T-helper 2 cell treated with Interferon-gamma antibody and Interleukin-4, amounts not matched to agents 5 μg/mL and 100 μg/mL, for 36 hours (primary cell): ENCODE measurements at regions not wholly inside any gene's neighbourhood (a gene's known extent, or its start where the extent isn't known, plus 50 kb on each side); places are given as distances from the start of the nearest gene placed in this dataset.

Experiments used
- DNase-seq: peaks from one replicate; pipeline ENCODE4 v3.0.0; 2021; ENCODE audit warnings: low spot score
- H3K27ac Mint-ChIP-seq: one replicate; pipeline ENCODE4 v1.8.0; 2021; ENCODE audit warnings: mild to moderate bottlenecking, mixed read lengths
- H3K27me3 Mint-ChIP-seq: one replicate; pipeline ENCODE4 v1.8.0; 2021; ENCODE audit warnings: low read depth, mixed read lengths
- H3K36me3 Mint-ChIP-seq: one replicate; pipeline ENCODE4 v1.8.0; 2021; ENCODE audit warnings: low read depth, mixed read lengths
- H3K4me1 Mint-ChIP-seq: one replicate; pipeline ENCODE4 v1.8.0; 2021; ENCODE audit warnings: low read depth, mixed read lengths
- H3K4me3 Mint-ChIP-seq: one replicate; pipeline ENCODE4 v1.8.0; 2022; ENCODE audit warnings: mild to moderate bottlenecking, moderate library complexity, mixed read lengths
- H3K9me3 Mint-ChIP-seq: one replicate; pipeline ENCODE4 v1.8.0; 2021; ENCODE audit warnings: mixed read lengths

DNA sequence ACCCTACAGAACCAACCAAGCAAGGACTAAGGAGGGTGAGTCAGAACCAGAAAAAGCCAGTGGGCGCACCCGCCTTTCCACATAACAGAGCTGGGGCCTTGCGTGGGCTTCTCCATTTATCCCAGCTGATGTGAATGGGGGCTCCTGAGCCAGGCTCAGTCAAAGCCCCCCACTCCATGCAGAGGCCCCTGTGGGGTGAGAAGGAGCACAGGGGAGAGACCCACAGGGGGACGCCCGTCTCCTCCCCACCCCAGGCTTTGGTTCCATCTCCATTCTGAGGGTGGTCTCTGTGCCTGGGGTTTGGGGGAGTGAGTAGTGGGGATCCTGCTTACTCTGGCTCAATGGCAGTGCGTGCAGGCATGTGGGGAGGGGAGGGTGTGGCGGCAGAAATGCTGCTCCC, 210.1 kb upstream of the TNRC6C start:
- H3K27me3 Mint-ChIP-seq: peaks cover 7% of the 10 kb centered on the region
- no peak overlapping the region for H3K4me3 Mint-ChIP-seq
- H3K36me3 Mint-ChIP-seq: no peaks in the 10 kb centered on the region
- DNase-seq: no peak
- no peaks in the 10 kb centered on the region for H3K9me3 Mint-ChIP-seq
- no peaks in the 10 kb centered on the region for H3K4me1 Mint-ChIP-seq
- no peak overlapping the region for H3K27ac Mint-ChIP-seq

- H3K27me3 Mint-ChIP-seq: peaks cover 7% of the 10 kb centered on the region
- H3K36me3 Mint-ChIP-seq: no peaks in the 10 kb centered on the region
- no peak overlapping the region for H3K4me3 Mint-ChIP-seq
- H3K9me3 Mint-ChIP-seq: no peaks in the 10 kb centered on the region
- no peak for DNase-seq
- no peaks in the 10 kb centered on the region for H3K4me1 Mint-ChIP-seq
- no peak overlapping the region for H3K27ac Mint-ChIP-seq
These were observed 209.2 kb upstream of the TNRC6C start for GRCh38 chr17:77749321-77749751.

DNA sequence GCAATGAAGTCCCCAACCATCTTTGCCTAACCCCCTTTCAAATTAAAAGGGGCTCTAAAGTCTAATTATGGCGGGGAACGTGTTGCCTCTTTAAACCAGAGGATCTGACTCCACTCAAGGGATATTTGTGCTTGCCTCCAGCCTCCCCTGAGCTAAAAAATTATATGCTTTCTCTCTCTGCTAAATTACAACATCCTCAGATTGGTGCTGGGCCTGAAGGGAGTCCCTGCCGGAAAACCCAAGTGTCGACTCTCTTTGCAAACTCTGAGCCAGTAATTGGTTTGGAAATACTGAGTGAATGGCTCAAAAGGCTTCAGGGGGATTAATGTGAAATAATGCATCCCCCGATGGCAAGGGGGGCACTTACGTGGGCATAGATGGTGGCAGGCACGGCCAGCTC, 208.5 kb upstream of the TNRC6C start:
- Mint-ChIP-seq H3K36me3 (no peaks in the 10 kb centered on the region), H3K4me1 (no peaks in the 10 kb centered on the region), H3K27ac (no peak overlapping the region), H3K27me3 (peaks cover 7% of the 10 kb centered on the region), H3K4me3 (no peak overlapping the region), H3K9me3 (no peaks in the 10 kb centered on the region)
- no peak for DNase-seq

DNA sequence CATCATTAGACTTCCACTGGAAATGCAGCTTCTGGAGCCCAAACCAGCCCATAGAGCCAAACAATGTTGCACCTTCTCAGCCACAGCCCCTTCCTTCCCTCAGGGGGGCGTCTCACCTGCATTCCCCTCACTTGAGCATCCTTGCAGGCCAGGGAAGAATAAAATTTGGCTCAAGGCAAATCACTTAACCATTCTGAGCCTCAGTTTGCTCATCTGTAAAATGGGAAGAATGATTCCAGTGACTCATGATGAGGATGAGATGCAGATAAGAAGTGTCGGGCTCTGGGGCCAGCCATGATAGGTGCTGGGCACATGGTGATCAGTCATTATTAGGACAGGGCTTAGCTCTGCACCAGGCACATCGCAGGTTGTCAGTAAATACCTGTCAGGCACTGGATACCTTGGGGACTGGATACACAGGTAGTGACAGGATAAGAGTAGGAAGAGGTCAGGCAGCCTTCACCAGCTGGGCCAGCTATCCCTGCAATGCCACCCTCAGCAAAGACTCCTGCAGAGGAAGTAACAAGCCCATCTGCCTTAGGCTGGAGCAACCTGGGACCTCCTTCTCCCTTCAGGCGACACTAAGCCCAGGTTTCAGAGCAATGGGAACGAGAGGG, 208.0 kb upstream of the TNRC6C start:
- Mint-ChIP-seq H3K36me3 (no peaks in the 10 kb centered on the region), H3K27ac (no peak overlapping the region), H3K4me3 (no peak overlapping the region), H3K27me3 (peaks cover 7% of the 10 kb centered on the region), H3K9me3 (no peaks in the 10 kb centered on the region), H3K4me1 (no peaks in the 10 kb centered on the region)
- DNase-seq: no peak

- Mint-ChIP-seq H3K9me3 (no peaks in the 10 kb centered on the region), H3K27me3 (peaks cover 7% of the 10 kb centered on the region), H3K36me3 (no peaks in the 10 kb centered on the region), H3K4me3 (no peak overlapping the region), H3K4me1 (no peaks in the 10 kb centered on the region), H3K27ac (no peak overlapping the region)
- no peak for DNase-seq
These were observed 205.3 kb upstream of the TNRC6C start for GRCh38 chr17:77753246-77753645.

GRCh38 chr17:77753691-77754245, 204.7 kb upstream of the TNRC6C start:
- Mint-ChIP-seq H3K4me1 (no peaks in the 10 kb centered on the region), H3K27ac (no peak overlapping the region), H3K27me3 (peaks cover 7% of the 10 kb centered on the region), H3K9me3 (no peaks in the 10 kb centered on the region), H3K36me3 (no peaks in the 10 kb centered on the region), H3K4me3 (no peak overlapping the region)
- no peak for DNase-seq

- H3K9me3 Mint-ChIP-seq: no peaks in the 10 kb centered on the region
- H3K4me1 Mint-ChIP-seq: no peaks in the 10 kb centered on the region
- no peak for DNase-seq
- no peaks in the 10 kb centered on the region for H3K36me3 Mint-ChIP-seq
- peaks cover 5% of the 10 kb centered on the region for H3K27me3 Mint-ChIP-seq
- no peak overlapping the region for H3K4me3 Mint-ChIP-seq
- no peak overlapping the region for H3K27ac Mint-ChIP-seq
These were observed 203.5 kb upstream of the TNRC6C start for GRCh38 chr17:77754956-77755355.

DNA sequence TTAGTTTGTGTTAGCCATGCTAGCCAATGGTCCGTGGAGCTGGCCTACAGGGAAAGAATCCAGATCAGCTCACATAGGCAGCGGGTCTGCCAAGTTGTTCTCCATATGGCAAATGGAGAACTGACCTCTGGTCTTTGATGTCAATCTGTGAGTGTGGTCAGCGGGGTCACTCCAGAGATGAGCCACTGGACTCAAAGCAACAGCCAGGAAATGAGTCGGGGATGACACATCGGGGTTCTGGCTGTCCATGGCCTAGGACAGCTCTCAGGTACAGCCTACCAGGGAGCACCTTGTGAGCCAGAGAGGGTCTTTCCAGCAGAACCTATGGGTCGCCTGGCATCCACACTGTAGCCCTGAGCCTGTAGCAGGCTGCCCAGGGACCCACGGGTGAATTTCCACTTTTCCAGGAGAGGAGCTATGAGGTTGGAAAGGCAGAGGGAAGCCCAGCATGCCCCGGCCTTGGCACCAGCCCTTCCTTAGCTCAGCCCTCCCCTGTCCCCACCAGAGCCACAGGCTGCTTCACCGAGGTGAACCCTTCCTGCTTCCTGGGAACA, 203.0 kb upstream of the TNRC6C start:
- Mint-ChIP-seq H3K9me3 (no peaks in the 10 kb centered on the region), H3K4me3 (no peak overlapping the region), H3K27me3 (peaks cover 2% of the 10 kb centered on the region), H3K27ac (no peak overlapping the region), H3K36me3 (no peaks in the 10 kb centered on the region), H3K4me1 (no peaks in the 10 kb centered on the region)
- no peak for DNase-seq

DNA sequence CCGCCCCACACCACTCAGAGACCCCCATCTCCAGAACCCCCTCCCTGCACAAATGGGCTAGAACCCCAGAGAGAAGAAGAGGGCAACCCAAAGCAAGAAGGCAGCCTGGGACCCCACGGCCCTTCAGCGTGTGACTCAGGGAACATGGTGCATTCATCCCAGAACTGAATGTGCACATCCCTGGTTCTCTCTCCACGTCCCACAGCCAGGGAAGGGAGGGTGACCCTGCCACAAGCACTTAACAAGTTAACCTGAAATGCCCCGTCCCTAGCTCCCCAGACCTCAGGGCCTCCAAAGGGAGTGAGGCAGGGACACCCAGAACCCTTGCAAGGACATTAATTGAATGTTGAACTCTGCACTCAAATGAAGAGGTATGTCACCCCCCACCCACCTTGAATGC, 202.5 kb upstream of the TNRC6C start:
- Mint-ChIP-seq H3K27me3 (no peaks in the 10 kb centered on the region), H3K27ac (no peak overlapping the region), H3K36me3 (no peaks in the 10 kb centered on the region), H3K4me3 (no peak overlapping the region), H3K4me1 (no peaks in the 10 kb centered on the region), H3K9me3 (no peaks in the 10 kb centered on the region)
- DNase-seq: no peak

DNA sequence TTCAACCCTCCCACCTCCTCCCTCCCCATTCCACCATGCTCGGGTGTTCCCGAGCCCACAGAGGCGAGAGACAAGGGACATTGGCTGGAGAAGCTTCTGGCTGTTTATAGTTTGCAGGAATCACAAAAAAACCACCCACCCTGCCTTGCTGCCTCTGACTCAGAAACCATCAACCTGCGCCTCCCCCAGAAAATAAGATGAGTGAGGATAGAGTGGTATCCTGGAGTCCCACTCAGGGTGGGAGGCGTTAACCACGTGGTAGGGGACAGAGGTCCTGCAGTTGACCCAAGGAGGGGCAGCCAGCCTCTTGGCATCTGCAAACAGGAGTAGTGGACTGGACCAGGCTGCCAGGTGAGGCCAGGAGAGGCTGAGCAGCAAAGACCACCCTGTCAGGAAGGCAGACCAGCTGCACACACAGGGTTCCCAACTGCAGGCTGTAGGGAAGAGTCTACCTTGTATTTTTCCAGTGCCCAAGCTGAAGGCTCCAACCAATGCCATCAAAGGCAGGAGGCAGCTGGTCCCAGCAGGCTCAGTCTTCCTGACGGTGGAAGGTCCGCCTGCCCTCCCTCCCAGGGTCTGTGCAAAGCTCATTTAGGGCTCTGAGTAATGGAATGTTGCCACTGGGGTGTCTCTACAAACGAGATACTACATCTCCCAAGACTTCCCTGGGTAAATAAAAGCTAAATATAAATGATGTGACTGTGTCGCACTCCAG, 201.5 kb upstream of the TNRC6C start:
- H3K4me1 Mint-ChIP-seq: no peaks in the 10 kb centered on the region
- H3K27me3 Mint-ChIP-seq: no peaks in the 10 kb centered on the region
- DNase-seq: no peak
- H3K27ac Mint-ChIP-seq: no peak overlapping the region
- no peaks in the 10 kb centered on the region for H3K36me3 Mint-ChIP-seq
- H3K4me3 Mint-ChIP-seq: no peak overlapping the region
- H3K9me3 Mint-ChIP-seq: no peaks in the 10 kb centered on the region

- Mint-ChIP-seq H3K4me3 (no peak overlapping the region), H3K27ac (no peak overlapping the region), H3K27me3 (no peaks in the 10 kb centered on the region), H3K4me1 (no peaks in the 10 kb centered on the region), H3K36me3 (no peaks in the 10 kb centered on the region), H3K9me3 (no peaks in the 10 kb centered on the region)
- no peak for DNase-seq
These were observed 201.0 kb upstream of the TNRC6C start for GRCh38 chr17:77757561-77757898.

DNA sequence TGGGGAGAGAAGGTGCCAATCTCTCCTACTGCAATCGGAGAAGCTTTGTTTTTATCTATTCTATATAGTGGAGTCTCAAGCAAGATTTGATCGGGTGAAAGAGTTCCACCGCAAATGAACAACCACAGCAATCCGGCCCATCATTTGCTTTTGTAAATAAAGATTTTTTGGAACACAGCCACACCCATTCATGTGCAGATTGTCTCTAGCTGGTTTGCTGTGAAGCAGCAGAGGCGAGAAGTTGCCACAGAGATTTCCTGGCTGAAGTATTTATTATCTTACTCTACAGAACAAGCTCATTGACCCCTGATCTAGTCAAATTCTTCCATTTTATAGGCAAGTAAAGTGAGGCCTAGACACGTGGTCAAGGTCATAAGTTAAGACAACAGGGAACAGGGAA, 195.5 kb upstream of the TNRC6C start:
- no peak for DNase-seq
- Mint-ChIP-seq H3K27me3 (peaks cover 12% of the 10 kb centered on the region), H3K36me3 (no peaks in the 10 kb centered on the region), H3K9me3 (no peaks in the 10 kb centered on the region), H3K4me1 (no peaks in the 10 kb centered on the region), H3K4me3 (no peak overlapping the region), H3K27ac (no peak overlapping the region)

DNA sequence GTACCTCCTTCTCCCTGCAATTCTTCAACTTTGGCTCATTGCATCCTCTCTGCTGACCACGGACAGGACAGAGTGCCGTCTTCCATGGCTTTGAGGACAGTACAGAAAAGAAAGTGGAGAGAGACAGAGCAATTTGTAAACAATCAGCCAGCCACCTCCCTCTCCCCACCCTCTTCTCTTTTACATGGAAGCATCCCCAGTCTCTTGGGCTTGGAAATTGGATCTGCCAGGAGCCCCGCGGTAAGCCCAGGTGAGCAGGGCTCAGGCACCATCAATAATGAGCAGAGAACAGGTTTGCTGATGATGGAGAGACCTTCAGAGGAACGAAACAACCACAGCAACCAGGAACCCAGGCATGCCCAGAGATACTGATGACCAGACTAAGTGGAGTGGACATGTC, 194.9 kb upstream of the TNRC6C start:
- H3K9me3 Mint-ChIP-seq: no peaks in the 10 kb centered on the region
- peaks cover 12% of the 10 kb centered on the region for H3K27me3 Mint-ChIP-seq
- no peak overlapping the region for H3K4me3 Mint-ChIP-seq
- DNase-seq: no peak
- no peaks in the 10 kb centered on the region for H3K4me1 Mint-ChIP-seq
- H3K36me3 Mint-ChIP-seq: no peaks in the 10 kb centered on the region
- H3K27ac Mint-ChIP-seq: no peak overlapping the region

DNA sequence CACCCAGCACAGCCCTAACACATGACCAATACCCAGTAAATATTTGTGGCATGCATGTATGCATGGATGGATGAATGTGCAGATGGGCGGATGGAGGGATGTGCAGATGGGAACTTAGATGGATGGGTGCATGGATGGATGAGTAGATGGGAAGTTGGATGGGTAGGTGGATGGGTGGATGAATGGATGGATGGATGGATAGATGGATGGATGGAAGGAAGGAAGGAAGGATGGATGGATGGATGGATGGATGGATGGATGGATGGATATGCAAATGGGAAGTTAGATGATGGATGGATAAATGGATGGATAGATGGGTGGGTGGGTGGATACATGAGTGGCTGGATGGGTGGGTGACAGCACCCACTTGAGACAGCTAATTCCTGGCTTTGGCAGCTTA, 193.2 kb upstream of the TNRC6C start:
- Mint-ChIP-seq H3K36me3 (no peaks in the 10 kb centered on the region), H3K4me3 (no peak overlapping the region), H3K9me3 (no peaks in the 10 kb centered on the region), H3K27ac (no peak overlapping the region), H3K27me3 (peaks cover 12% of the 10 kb centered on the region), H3K4me1 (no peaks in the 10 kb centered on the region)
- no peak for DNase-seq
